ENCODE measurements at regions not wholly inside any gene's neighbourhood (a gene's known extent, or its start where the extent isn't known, plus 50 kb on each side); places are given as distances from the start of the nearest gene placed in this dataset.

GRCh38 chr6:99216959-99217358 lies 132.5 kb downstream of the FAXC start:
- Histone ChIP-seq H4K20me1 (ENCODE audit: insufficient read depth) (no peaks in the 10 kb centered on the region), H3K9ac (no peak overlapping the region), H3K9me3 (no peaks in the 10 kb centered on the region), H3K27ac (ENCODE audit: low read depth in 2 of 2, low read length in 1 of 2) (no peak overlapping the region), H3K4me3 (ENCODE audit: low read depth in 2 of 2, low read length in 1 of 2) (no peak overlapping the region), H2AFZ (ENCODE audit: low read depth) (no peak overlapping the region), H3F3A (replicated peaks; ENCODE audit: insufficient read depth) (no peaks in the 10 kb centered on the region), H3K4me1 (ENCODE audit: control insufficient read depth in 1 of 2, insufficient read depth in 2 of 2, low read depth in 1 of 2, low read length in 1 of 2) (peaks cover 0 to 5% of the 10 kb centered on the region in 2 experiments; a peak in 1 of 4 replicates), H3K27me3 (ENCODE audit: insufficient read depth) (no peaks in the 10 kb centered on the region), H3K9me2 (no peaks in the 10 kb centered on the region), H3K36me3 (replicated peaks in 1 of 2; ENCODE audit: control insufficient read depth in 1 of 2, insufficient read depth in 2 of 2, low read length in 1 of 2) (no peaks in the 10 kb centered on the region), H3K79me2 (ENCODE audit: insufficient read depth) (no peaks in the 10 kb centered on the region), H3K4me2 (no peak overlapping the region)
- TF ChIP-seq USF2 (IDR thresholded peaks at IDR 0.05; ENCODE audit: borderline replicate concordance, low read depth, low read length) (no peak), GABPA (IDR thresholded peaks at IDR 0.05; ENCODE audit: low read depth) (no peak), NFIC (IDR thresholded peaks at IDR 0.05; ENCODE audit: borderline replicate concordance) (no peak), TEAD4 (IDR thresholded peaks at IDR 0.05; ENCODE audit: borderline replicate concordance, insufficient read depth) (no peak), RFX5 (IDR thresholded peaks at IDR 0.05; ENCODE audit: low read length) (no peak), FOXM1 (IDR thresholded peaks at IDR 0.05; ENCODE audit: low read depth) (no peak), GATA2 (CRISPR knock-in tag; IDR thresholded peaks at IDR 0.05) (no peak), MEF2A (IDR thresholded peaks at IDR 0.05; ENCODE audit: borderline replicate concordance, low read depth) (no peak), SIN3A (IDR thresholded peaks at IDR 0.05; ENCODE audit: borderline replicate concordance, low read depth, low read length) (no peak), CHD2 (IDR thresholded peaks at IDR 0.05; ENCODE audit: low read length, partially characterized antibody) (no peak)
- WGBS (ENCODE audit: low lambda C conversion rate): 14% methylated on average over 6 of the region's 6 CpGs
- CTCF ChIA-PET: no interaction called here
- POLR2A ChIA-PET: no interaction called here
- no peak for DNase-seq

DNA sequence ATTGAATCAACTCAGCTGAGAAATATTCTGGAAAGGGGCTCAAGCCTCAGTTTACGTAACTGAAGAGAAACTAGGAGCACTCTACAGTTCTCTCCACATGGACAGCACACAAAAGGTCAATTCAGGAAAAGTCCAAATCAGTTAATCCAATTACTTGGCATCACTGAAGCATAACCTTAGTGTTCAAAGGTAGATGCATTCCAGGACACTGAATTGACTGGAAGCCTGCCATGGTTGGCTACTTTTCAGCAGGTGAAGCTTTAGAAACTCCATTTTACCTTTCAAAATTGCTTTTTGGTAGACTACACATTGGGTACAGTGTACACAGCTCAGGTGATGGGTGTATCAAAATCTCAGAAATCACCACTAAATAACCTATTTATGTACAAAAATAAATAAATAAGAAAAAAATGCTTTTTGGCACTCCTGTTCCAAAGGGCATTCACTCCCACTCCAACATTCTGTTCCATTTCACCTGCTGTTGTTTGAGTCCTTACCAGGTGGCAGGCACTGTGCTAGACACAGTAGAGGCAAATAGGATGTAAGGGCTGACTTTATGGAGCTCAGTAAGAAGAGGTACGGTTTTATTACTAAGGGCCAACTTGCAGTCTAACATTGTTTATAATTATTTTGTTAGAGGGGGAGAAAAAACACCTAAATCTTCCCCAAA lies 153.4 kb downstream of the FAXC start:
- 3% methylated on average over 2 of the region's 2 CpGs for WGBS (ENCODE audit: low lambda C conversion rate)
- TF ChIP-seq EZH2phosphoT487 (IDR thresholded peaks at IDR 0.05; ENCODE audit: borderline replicate concordance, low read depth) (no peak), RCOR1 (IDR thresholded peaks at IDR 0.05; ENCODE audit: low read length) (no peak), CTCF (IDR thresholded peaks at IDR 0.05) (no peak), NFIC (IDR thresholded peaks at IDR 0.05; ENCODE audit: borderline replicate concordance) (no peak), GATA2 (CRISPR knock-in tag; IDR thresholded peaks at IDR 0.05) (no peak), MEF2A (IDR thresholded peaks at IDR 0.05; ENCODE audit: borderline replicate concordance, low read depth) (no peak), USF1 (IDR thresholded peaks at IDR 0.05; ENCODE audit: borderline replicate concordance, low read depth) (no peak), RFX5 (IDR thresholded peaks at IDR 0.05; ENCODE audit: low read length) (no peak), EP300 (IDR thresholded peaks at IDR 0.05; ENCODE audit: borderline replicate concordance in 1 of 2, low read depth in 1 of 2, low read length in 1 of 2) (no peak), USF2 (IDR thresholded peaks at IDR 0.05; ENCODE audit: borderline replicate concordance, low read depth, low read length) (no peak), SMC3 (IDR thresholded peaks at IDR 0.05; ENCODE audit: low read depth, low read length) (no peak), FOXJ3 (CRISPR knock-in tag; IDR thresholded peaks at IDR 0.05) (no peak), YY1 (IDR thresholded peaks at IDR 0.05; ENCODE audit: low read depth) (no peak), RXRA (IDR thresholded peaks at IDR 0.05; ENCODE audit: borderline replicate concordance, low read depth) (no peak)
- TF ChIP-seq, protein P1, sequence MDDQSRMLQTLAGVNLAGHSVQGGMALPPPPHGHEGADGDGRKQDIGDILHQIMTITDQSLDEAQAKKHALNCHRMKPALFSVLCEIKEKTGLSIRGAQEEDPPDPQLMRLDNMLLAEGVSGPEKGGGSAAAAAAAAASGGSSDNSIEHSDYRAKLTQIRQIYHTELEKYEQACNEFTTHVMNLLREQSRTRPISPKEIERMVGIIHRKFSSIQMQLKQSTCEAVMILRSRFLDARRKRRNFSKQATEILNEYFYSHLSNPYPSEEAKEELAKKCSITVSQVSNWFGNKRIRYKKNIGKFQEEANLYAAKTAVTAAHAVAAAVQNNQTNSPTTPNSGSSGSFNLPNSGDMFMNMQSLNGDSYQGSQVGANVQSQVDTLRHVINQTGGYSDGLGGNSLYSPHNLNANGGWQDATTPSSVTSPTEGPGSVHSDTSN (IDR thresholded peaks at IDR 0.05): no peak
- TF ChIP-seq, protein P2, sequence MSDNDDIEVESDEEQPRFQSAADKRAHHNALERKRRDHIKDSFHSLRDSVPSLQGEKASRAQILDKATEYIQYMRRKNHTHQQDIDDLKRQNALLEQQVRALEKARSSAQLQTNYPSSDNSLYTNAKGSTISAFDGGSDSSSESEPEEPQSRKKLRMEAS (IDR thresholded peaks at IDR 0.05; ENCODE audit: low read depth): no peak
- H3K4me3 ChIP-seq (ENCODE audit: low read depth in 2 of 2, low read length in 1 of 2): no peak overlapping the region
- ChIA-PET CTCF (no interaction called here), POLR2A (no interaction called here)
- H3K36me3 ChIP-seq (replicated peaks in 1 of 2; ENCODE audit: control insufficient read depth in 1 of 2, insufficient read depth in 2 of 2, low read length in 1 of 2): no peaks in the 10 kb centered on the region
- H4K20me1 ChIP-seq (ENCODE audit: insufficient read depth): no peaks in the 10 kb centered on the region
- H3K4me2 ChIP-seq: no peak overlapping the region
- no peaks in the 10 kb centered on the region for H3K4me1 ChIP-seq (ENCODE audit: control insufficient read depth in 1 of 2, insufficient read depth in 2 of 2, low read depth in 1 of 2, low read length in 1 of 2)
- no peak overlapping the region for H3K9ac ChIP-seq
- no peaks in the 10 kb centered on the region for H3F3A ChIP-seq (replicated peaks; ENCODE audit: insufficient read depth)
- H3K9me2 ChIP-seq: no peaks in the 10 kb centered on the region
- no peaks in the 10 kb centered on the region for H3K79me2 ChIP-seq (ENCODE audit: insufficient read depth)
- no peaks in the 10 kb centered on the region for H3K9me3 ChIP-seq
- H3K27me3 ChIP-seq (ENCODE audit: insufficient read depth): no peaks in the 10 kb centered on the region
- H2AFZ ChIP-seq (ENCODE audit: low read depth): no peak overlapping the region
- no peak for DNase-seq
- no peak overlapping the region for H3K27ac ChIP-seq (ENCODE audit: low read depth in 2 of 2, low read length in 1 of 2)
